ENCODE measurements at regions not wholly inside any gene's neighbourhood (a gene's known extent, or its start where the extent isn't known, plus 50 kb on each side); places are given as distances from the start of the nearest gene placed in this dataset.

DNA sequence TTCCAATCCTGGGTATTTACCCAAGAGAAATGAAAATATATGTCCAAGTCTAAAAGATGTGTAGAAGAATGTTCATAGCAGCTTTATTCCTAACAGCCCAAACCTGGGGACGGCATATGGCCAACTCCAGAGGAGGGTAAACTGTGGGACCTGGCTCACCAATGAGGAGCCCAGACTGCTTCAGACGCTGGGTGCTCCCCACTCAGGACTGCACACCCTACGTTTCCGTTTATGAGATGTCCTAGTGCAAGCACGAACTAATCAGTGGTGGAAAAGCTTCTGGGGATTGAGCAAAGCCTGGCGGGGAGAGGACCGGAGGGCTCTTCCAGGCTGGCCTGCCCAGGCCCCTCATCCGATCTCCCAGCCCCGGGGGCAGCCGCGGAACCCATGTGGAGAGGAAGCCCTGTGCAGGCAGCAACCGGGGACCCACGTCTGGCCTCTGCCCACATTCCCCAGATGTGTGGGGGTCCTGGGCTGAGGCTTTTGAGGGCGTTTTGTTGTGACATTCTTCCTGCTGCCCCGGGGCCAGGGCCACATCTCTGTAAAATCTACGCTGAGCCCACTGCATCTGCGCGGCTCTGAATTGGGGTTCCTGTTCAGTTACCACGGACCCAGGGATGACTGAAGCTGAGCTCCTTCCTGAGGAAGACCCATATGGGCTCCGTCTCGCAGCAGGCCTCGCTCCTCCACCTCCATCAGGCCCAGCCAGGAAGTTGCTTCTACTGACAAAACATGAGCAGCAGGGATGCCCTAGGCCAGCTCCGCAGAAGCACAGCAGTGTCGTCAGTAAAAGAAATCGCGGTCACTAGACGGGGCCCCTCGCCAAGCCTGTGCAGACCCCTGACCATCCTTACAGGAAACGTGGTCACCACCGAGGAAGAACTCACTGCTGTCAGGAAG, 188.0 kb downstream of the DLL1 start:
- H3K36me3 ChIP-seq (ENCODE audit: insufficient read depth, low read depth, low read length) = no peaks in the 10 kb centered on the region
- H3K27ac ChIP-seq (ENCODE audit: low read length) = no peak overlapping the region
- no peak overlapping the region for H3K4me3 ChIP-seq (ENCODE audit: low read length)
- H3K27me3 ChIP-seq (ENCODE audit: insufficient read depth, low read length) = no peaks in the 10 kb centered on the region
- H3K4me1 ChIP-seq (ENCODE audit: insufficient read depth, low read length) = peaks cover 5% of the 10 kb centered on the region; the same call in 1 of the 2 replicates
- no peak overlapping the region for H3K9ac ChIP-seq (ENCODE audit: low read depth, low read length)
- no peaks in the 10 kb centered on the region for H3K9me3 ChIP-seq (ENCODE audit: insufficient read depth, low read depth, low read length)

DNA sequence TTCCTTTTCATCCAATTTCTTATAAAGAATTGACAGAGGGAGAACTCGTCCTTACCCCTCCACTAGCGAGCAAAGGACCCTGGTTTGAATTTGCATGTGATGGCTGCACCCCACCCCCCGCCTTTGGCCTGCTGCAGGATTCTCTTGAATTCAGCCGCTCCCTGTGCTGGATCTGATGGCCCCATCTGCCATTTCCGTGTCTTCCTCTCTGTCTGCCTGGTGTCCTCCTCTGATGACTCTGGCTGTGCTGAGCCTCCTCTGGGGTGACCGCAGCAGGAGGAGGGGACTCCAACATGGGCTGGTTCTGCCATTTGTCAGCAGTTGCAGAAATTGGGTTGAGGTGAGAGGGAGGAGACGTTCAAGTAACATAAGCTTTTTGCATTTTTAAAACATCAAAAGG, 188.8 kb downstream of the DLL1 start:
- Histone ChIP-seq H3K4me3 (ENCODE audit: low read length) (no peak overlapping the region), H3K27me3 (ENCODE audit: insufficient read depth, low read length) (no peaks in the 10 kb centered on the region), H3K9me3 (ENCODE audit: insufficient read depth, low read depth, low read length) (no peaks in the 10 kb centered on the region), H3K36me3 (ENCODE audit: insufficient read depth, low read depth, low read length) (no peaks in the 10 kb centered on the region), H3K27ac (ENCODE audit: low read length) (no peak overlapping the region), H3K9ac (ENCODE audit: low read depth, low read length) (no peak overlapping the region), H3K4me1 (ENCODE audit: insufficient read depth, low read length) (peaks cover 5% of the 10 kb centered on the region; the same call in 1 of the 2 replicates)

DNA sequence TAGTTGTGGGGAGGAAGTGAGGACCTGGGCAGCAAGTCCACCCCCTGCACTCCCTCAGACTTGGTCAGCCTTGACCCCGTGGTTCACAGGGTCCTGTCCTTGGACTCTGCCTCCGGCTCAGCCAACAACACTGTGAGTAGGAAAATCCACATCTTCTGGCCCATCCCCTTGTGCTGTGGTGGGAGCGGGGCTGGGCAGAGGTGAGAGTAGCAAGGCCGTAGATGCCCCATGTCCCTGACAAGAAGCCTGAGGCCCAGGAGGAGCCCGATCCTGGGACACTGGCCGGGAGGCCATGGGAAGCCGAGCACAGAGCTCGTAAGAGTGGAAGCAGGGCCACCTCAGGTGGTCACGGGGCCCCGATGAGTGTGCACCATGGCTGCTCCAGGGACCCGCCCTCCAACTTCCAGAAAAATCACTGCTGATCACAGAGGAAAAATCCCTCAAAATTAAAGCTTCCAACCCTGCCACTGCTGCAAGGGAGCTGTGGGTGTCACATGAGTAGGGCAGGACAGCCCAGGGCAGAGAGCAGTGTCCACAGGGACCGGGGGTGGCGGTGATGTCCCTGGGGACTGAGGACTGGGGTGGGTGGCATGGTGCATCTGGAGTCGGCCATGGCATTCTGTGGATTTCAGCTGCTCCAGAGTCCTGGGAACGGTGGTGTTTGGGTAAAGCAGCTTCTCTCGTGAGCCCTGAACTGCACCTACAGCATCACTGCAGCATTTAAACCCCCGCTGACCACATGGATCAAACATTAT, 189.4 kb downstream of the DLL1 start:
- H3K27me3 ChIP-seq (ENCODE audit: insufficient read depth, low read length) = no peaks in the 10 kb centered on the region
- no peak overlapping the region for H3K27ac ChIP-seq (ENCODE audit: low read length)
- H3K9ac ChIP-seq (ENCODE audit: low read depth, low read length) = no peak overlapping the region
- peaks cover 5% of the 10 kb centered on the region; the same call in 1 of the 2 replicates for H3K4me1 ChIP-seq (ENCODE audit: insufficient read depth, low read length)
- H3K4me3 ChIP-seq (ENCODE audit: low read length) = no peak overlapping the region
- no peaks in the 10 kb centered on the region for H3K36me3 ChIP-seq (ENCODE audit: insufficient read depth, low read depth, low read length)
- H3K9me3 ChIP-seq (ENCODE audit: insufficient read depth, low read depth, low read length) = no peaks in the 10 kb centered on the region

DNA sequence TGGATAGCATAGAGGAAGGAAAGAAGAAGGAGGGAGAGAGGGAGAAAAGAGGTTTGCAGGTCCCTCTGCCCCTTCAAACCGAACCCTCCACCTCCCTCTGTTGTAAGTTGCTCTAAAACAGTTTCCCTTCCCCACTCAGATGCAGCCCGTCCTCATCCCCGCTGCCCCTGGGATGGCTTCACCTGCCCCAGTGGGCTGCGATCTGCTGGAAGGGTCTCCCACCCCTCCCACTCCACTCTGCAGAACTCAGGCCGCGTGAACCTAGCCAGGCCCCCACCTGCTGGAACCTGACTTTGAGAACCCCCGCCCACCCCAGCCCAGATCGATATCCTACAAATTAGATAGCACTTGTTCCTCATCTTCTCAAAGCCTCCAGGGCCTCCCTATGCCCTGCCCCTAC, 190.8 kb downstream of the DLL1 start:
- H3K9me3 ChIP-seq (ENCODE audit: insufficient read depth, low read depth, low read length) = no peaks in the 10 kb centered on the region
- no peaks in the 10 kb centered on the region for H3K27me3 ChIP-seq (ENCODE audit: insufficient read depth, low read length)
- H3K9ac ChIP-seq (ENCODE audit: low read depth, low read length) = no peak overlapping the region
- H3K4me1 ChIP-seq (ENCODE audit: insufficient read depth, low read length) = peaks cover 5% of the 10 kb centered on the region; the same call in 1 of the 2 replicates
- no peak overlapping the region for H3K27ac ChIP-seq (ENCODE audit: low read length)
- no peaks in the 10 kb centered on the region for H3K36me3 ChIP-seq (ENCODE audit: insufficient read depth, low read depth, low read length)
- no peak overlapping the region for H3K4me3 ChIP-seq (ENCODE audit: low read length)

GRCh38 chr6:170099387-170099786, 191.5 kb downstream of the DLL1 start:
- Histone ChIP-seq H3K9me3 (ENCODE audit: insufficient read depth, low read depth, low read length) (no peaks in the 10 kb centered on the region), H3K9ac (ENCODE audit: low read depth, low read length) (no peak overlapping the region), H3K27me3 (ENCODE audit: insufficient read depth, low read length) (no peaks in the 10 kb centered on the region), H3K36me3 (ENCODE audit: insufficient read depth, low read depth, low read length) (no peaks in the 10 kb centered on the region), H3K27ac (ENCODE audit: low read length) (no peak overlapping the region), H3K4me1 (ENCODE audit: insufficient read depth, low read length) (peaks cover 5% of the 10 kb centered on the region; the same call in 1 of the 2 replicates), H3K4me3 (ENCODE audit: low read length) (no peak overlapping the region)

- H3K27me3 ChIP-seq (ENCODE audit: insufficient read depth, low read length) = no peaks in the 10 kb centered on the region
- H3K4me3 ChIP-seq (ENCODE audit: low read length) = no peak overlapping the region
- H3K4me1 ChIP-seq (ENCODE audit: insufficient read depth, low read length) = peaks cover 5% of the 10 kb centered on the region; the same call in 1 of the 2 replicates
- H3K27ac ChIP-seq (ENCODE audit: low read length) = no peak overlapping the region
- no peak overlapping the region for H3K9ac ChIP-seq (ENCODE audit: low read depth, low read length)
- no peaks in the 10 kb centered on the region for H3K9me3 ChIP-seq (ENCODE audit: insufficient read depth, low read depth, low read length)
- no peaks in the 10 kb centered on the region for H3K36me3 ChIP-seq (ENCODE audit: insufficient read depth, low read depth, low read length)
Measured at GRCh38 chr6:170098428-170099170, 192.3 kb downstream of the DLL1 start.

- Histone ChIP-seq H3K4me3 (ENCODE audit: low read length) (no peak overlapping the region), H3K4me1 (ENCODE audit: insufficient read depth, low read length) (peaks cover 5% of the 10 kb centered on the region; the same call in 1 of the 2 replicates), H3K9me3 (ENCODE audit: insufficient read depth, low read depth, low read length) (no peaks in the 10 kb centered on the region), H3K27me3 (ENCODE audit: insufficient read depth, low read length) (no peaks in the 10 kb centered on the region), H3K36me3 (ENCODE audit: insufficient read depth, low read depth, low read length) (no peaks in the 10 kb centered on the region), H3K9ac (ENCODE audit: low read depth, low read length) (no peak overlapping the region), H3K27ac (ENCODE audit: low read length) (no peak overlapping the region)
Measured at GRCh38 chr6:170097505-170098427, 193.1 kb downstream of the DLL1 start.

DNA sequence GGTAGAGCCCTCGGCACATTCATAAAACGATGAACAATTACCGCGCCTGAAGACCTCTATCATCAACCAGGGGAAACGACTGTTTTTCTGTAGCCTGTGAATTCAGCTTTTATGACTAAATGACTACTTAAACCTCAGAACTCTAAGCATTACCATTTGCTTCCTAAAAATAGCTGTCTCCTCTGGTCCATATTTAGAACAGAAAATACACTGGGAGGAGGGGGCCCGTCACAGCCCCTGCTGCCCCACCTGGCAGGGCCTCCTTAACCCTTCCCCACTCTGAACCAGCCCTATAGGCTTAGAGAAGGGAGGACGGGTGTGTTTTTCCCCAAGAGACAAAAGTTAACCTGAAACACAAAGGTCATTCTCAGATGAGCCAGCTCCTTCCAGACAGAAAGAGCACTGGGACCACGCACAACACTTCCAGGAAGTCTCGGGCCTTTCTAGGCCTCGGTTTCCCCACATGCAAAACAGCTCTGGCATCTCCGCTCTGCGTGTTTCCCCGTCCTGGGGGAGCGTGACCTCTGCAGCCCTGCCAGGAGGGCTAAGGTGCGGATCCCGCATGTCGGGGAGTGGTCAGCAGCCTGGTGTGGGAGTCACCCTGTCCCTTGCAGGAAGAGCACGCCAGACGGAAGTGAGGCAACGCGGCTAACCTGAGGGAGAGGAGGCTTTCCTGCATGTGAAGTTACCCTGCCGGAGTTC, 193.9 kb downstream of the DLL1 start:
- Histone ChIP-seq H3K4me3 (ENCODE audit: low read length) (no peak overlapping the region), H3K36me3 (ENCODE audit: insufficient read depth, low read depth, low read length) (no peaks in the 10 kb centered on the region), H3K27ac (ENCODE audit: low read length) (no peak overlapping the region), H3K9ac (ENCODE audit: low read depth, low read length) (no peak overlapping the region), H3K27me3 (ENCODE audit: insufficient read depth, low read length) (no peaks in the 10 kb centered on the region), H3K4me1 (ENCODE audit: insufficient read depth, low read length) (peaks cover 3% of the 10 kb centered on the region; the same call in 1 of the 2 replicates), H3K9me3 (ENCODE audit: insufficient read depth, low read depth, low read length) (no peaks in the 10 kb centered on the region)

- H3K4me1 ChIP-seq (ENCODE audit: insufficient read depth, low read length) = no peaks in the 10 kb centered on the region; the same call in 1 of the 2 replicates
- no peak overlapping the region for H3K4me3 ChIP-seq (ENCODE audit: low read length)
- no peak overlapping the region for H3K9ac ChIP-seq (ENCODE audit: low read depth, low read length)
- no peaks in the 10 kb centered on the region for H3K9me3 ChIP-seq (ENCODE audit: insufficient read depth, low read depth, low read length)
- H3K27me3 ChIP-seq (ENCODE audit: insufficient read depth, low read length) = no peaks in the 10 kb centered on the region
- no peaks in the 10 kb centered on the region for H3K36me3 ChIP-seq (ENCODE audit: insufficient read depth, low read depth, low read length)
- H3K27ac ChIP-seq (ENCODE audit: low read length) = no peak overlapping the region
Measured at GRCh38 chr6:170096191-170096802, 194.6 kb downstream of the DLL1 start.

DNA sequence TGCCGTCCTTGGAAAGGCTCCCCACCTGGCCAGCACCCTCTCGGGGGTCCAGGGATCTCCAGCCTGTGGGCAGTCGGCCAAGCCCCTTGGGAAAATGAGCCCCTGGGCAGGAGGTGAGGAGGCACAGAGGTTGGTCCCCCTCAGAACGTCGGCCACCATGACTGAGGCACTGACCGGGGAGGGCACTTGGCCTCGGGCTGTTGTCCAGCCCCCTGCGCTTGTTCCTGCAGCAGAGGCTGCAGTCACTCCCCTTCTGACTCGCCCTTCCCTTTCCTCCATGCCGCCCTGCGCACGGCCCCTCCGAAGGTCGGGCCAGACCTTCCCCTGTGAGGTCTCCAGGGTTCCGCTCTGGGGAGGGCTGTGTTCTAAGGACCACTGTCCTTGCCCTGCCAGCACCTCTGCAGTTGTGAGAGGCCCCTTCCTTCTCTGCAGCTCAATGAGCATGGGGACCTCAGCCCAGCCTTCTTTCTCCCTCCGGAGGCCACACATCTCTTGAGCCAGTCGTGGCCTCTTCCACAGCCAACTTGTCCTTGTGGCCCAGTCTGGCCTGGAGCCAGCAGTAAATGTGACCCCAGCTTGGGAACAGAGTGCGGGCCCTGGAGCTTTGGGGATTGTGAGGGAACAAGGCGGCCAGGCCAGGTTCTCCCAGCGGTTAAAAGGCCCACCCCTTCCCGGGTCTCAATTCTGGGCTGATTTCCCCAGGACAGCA, 195.5 kb downstream of the DLL1 start:
- Histone ChIP-seq H3K27ac (ENCODE audit: low read length) (no peak overlapping the region), H3K4me1 (ENCODE audit: insufficient read depth, low read length) (no peaks in the 10 kb centered on the region), H3K9me3 (ENCODE audit: insufficient read depth, low read depth, low read length) (no peaks in the 10 kb centered on the region), H3K36me3 (ENCODE audit: insufficient read depth, low read depth, low read length) (no peaks in the 10 kb centered on the region), H3K27me3 (ENCODE audit: insufficient read depth, low read length) (no peaks in the 10 kb centered on the region), H3K4me3 (ENCODE audit: low read length) (no peak overlapping the region), H3K9ac (ENCODE audit: low read depth, low read length) (no peak overlapping the region)

Data from iPS-20b (cell line).